NCI-H345 treated with DMSO at 0.1 percent for 48 hours (cell line): ENCODE measurements at regions not wholly inside any gene's neighbourhood (a gene's known extent, or its start where the extent isn't known, plus 50 kb on each side); places are given as distances from the start of the nearest gene placed in this dataset.

Source experiments
- DNase-seq: peaks from one replicate; lab custom pipeline; 2025; ENCODE audit not compliant: unreplicated experiment; lab: John Stamatoyannopoulos, UW

DNA sequence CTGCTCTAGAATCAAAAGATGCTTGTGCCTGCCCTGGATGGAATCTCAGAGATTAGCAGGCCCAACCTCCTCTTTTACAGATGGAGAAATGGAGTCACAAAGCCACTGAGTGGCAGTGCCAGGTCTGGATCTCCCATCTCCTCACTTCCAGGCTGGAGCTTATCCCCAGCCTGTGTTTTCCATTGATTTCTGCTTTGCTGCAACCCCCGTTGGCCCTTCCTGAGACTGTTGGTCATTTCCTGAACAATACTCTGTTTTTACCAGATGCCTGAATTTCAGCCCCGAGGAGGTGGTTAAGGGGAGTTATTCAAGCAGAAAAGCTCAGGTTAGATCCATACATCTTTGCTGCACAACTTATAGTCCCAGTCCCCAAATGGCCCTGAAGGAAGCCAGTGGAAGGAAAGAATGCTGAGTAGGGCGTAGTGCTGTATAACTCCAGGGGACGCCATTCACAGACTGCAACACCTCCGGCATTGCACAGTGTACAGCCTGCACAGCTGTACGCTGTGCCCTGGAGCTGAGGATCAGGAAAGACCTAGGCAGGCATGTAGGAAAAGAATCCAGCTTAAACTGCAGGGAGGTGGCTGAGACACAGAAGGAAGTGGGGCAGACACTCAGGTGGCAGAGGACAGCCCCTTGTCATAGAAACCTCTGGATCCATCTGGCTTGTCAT, 77.5 kb downstream of the RPLP1 start:
- no peak for DNase-seq

DNA sequence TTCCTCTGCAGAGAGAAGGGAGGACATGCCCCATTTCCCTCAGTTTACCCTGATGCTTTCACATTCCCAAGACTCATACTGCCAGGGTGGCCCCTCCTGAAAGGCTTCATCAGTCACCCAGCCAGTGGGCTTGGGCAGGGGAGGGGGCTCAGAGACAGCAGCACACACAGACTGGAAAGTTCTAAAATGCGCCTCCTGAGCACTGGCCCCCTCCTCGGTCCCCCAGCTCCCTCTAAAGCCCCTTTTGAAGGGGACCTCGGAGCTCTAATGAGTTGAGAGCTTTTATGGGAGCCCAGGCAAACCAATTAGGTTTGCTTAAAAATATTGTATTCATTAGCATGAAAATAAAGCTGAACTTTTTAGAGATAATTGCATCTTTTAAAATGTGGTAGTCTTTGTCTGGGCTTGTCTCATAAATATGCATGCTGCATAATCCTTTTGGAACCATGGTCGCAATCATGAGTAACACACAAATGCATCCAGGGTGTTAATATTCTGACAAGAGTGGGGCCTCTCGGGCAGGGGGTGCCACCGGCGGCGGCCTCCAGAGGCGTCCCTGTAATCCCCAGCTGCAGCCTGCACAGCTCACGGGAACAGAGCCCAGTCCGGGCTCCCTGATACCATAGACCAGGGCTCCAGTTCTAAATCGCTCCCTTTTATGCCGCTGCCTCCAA, 78.5 kb downstream of the RPLP1 start:
- DNase-seq, result no peak

DNA sequence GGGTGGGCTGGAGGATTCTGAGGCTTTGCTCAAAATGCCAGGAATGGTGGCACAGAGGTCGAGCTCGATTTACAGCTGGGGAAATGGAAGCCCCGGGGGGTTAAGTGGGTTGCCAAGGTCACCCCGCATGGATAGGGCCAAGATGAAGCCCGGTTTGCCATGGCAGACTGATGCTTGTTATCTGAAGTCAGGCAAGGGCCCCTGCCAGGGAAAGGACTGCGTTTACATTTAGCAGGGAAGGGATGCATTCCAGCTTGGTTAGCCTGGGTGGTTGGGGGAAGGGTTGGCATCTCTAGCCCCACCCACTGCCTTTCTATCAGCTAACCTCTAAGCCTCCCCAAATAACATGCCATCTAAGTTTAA, 79.0 kb downstream of the RPLP1 start:
- no peak for DNase-seq

DNA sequence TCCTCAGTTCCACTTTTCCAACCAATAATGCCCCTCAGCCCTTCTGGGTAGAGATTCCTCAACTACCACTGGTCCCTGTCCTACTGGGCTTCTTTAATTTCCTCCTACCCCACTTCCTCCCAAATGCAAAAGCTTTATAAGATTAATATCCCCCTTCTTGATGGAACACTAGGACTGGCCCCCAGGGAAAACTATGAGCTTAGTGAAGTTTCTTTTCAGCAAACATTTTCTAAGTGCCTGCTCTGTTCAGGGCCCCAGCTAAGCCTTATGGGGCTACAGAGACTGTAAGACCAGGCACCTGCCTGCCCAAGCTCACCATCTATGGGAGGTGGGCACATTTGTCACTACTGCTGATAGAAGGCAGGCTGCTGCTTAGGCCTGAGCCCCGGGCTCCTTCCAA, 79.4 kb downstream of the RPLP1 start:
- no peak for DNase-seq

DNA sequence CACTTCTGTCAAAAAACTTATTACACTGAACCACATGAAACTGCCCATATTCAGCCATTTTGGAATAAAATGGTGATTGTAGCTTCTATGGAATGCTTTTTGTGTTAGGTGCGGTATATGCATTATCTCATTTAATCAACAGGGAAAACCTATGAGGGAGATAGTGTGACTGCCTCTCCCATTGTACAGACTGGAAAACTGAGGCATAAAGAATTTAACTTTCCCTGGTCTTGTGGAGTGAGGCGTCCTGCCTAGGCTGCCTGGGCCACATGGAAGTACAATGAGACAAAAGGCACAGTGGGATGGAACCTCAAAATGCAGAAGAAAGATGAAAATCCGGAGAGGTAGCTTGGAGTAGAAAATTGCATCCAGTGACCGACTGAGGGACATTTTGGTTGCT, 80.2 kb downstream of the RPLP1 start:
- no peak for DNase-seq

DNA sequence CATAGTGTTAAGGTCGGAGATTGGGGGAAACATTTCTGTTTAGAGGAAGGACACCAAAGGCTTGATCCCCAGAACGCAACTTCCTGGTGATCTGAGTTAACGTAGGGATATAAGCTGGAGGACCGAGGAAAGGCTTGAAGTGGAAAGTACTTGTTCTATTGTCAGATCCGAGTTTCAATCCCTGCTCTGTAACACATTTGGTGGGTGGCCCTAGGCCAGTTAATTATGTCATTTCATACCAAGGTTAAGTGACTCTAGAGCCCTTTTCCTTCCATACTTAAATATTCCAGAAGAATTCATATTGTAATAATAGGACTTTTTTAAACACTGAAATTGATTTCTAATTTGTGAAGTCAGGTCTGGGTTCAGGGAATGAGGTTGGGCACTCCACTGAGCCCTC, 80.9 kb downstream of the RPLP1 start:
- DNase-seq, result no peak

DNA sequence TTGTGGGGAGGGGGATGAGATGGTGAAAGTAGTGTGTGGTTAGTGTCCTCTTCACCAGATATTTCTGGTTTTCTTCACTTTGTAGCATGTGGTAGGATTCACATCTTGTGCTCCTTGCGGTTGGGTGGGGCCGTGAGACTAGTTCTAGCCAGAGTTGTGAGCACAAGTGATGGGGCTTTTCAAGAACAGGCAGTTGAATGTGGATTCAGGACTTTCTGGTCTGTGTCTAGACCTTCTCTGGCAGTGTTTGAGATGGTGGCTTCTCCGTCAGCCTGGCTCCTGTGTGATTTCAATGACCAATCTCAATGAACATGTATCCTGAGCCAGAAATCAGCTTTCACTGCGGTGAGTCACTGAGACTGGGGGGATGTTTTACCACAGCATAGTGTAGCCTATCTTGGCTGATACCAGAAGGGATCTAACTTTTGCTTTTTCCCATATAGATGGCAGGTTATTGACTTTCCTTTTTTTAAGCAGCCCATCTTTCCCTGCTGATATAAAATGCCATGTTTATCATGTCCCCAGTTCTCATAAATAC, 82.6 kb downstream of the RPLP1 start:
- no peak for DNase-seq

DNA sequence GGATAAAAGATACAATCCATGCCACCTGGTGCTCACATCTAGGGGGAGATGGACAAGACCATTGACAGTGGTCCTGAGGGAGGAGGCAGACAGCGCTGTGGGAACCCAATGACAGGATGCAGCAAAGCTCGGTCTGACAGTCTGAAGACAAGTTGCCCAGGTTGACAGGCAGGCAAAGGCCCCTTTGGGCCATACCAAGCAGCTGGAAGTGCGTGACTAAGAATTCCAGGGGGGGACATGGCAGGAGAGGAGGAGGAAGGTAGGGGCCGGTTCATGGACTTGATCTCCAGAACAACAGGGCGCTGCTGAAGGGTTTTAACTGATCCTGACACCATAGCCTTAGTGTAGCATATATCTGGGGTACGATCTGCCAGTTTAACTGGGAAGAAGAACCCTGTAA, 83.4 kb downstream of the RPLP1 start:
- no peak for DNase-seq

DNA sequence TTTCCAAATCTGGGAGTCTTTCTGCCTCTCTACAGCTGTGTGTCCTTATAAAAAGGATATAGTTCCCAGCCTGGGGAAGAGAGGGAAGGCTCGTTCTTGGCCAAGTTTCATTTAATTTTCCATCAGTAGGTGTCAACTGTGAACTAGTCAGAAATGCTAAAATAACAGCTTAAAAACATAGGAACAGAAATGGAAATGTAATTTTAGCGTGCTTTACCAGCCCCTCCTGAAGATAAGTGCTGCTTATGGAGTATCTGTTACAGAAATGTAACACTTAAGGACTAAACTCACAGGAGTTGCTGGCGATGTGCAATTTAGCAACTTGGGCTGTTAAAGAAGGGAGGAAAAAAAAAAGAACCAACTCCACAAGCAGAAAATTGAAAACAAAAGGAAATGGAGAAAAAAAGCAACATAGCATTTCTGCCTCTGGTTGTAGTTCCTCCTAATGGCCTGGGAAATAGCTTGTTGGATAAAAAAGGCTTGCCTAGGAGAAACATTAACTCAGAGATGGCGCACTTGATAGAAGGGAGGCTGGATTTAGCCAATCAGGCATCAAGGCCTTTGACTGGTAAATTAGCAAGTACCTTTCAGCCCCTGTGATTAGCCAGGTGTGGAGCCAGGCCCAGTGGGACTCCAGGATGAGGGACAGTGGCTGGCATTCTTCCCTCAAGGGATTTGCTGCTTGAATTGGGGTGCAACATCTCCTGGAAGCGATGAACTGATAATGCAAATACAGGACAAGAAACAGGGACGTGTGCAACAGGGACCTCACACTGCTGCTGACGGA, 84.3 kb downstream of the RPLP1 start:
- DNase-seq, result no peak

DNA sequence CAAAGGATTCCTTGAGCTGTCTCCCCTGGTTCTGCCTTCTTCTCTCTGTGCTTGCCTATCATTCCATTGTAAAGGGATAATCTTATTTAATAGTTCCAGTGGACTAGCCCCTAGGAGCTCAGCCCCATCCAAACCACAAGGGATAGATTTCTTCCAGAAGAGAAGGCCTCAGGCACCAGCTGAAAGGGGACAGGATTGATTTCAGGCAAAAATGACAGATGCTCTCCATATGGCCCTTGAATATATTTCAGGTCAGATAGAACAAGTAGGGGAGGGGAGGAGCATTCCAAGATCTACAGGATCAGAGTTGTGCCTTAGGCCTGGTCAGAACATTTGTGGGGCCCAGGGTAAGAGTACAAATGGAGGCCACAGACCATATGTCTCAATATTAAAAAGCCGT, 85.3 kb downstream of the RPLP1 start:
- no peak for DNase-seq

DNA sequence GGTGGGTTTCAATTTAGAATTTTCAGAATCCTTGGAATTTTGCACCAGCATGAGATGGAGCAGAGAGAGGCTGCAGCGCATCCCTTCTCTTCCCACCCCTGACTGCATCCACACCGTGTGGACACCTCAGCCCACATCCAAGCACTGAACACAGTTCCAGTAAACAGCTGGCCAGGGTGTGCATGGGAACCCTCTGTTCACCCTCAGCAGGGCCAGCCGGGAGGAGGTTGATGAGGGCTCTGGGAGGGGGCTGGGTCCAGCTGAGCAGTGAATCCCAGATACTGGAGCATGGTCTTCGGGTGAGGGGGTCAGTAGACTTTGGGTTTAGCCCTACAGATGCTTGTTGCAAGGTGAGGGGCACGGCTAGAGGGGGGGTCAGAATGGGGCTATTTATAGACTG, 85.8 kb downstream of the RPLP1 start:
- no peak for DNase-seq

DNA sequence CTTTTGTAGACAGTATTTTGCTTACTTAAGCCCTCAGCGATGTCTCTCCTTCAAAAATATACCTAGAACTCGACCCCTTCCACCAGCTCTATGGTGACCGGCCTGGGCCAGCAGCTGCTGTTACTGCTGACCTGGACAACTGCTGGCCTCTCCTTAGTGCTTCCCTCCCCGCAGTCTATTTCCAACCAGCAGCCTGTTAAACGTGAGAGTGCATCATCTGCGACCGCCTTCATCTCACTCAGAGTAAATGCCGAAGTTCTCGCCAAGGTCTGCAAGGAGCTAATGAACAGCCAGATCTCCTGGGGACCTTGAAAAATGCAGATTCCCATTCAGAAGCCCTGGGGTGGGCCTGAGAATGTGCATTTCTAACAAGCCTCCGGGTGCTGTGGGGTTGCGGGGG, 86.7 kb downstream of the RPLP1 start:
- DNase-seq, result no peak

DNA sequence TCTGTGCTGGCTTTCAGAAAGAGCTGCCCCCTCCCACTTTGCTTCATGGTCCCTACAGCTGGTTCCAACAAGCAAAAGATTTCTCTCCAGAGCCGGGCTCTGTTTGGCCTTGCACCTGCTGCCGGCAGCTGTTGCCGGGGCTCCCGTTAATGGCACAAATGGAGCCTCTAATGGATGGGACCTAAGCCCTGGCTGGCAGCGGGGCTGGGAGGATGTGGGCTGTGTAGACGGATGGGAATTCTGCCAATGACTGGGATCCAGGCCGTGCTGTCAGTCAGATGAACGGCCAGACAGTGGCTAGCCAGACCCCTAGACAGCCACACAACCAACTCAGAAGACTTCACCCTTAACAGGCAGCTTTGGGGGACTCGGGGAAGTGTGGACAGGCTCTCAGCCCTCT, 88.0 kb downstream of the RPLP1 start:
- DNase-seq, result no peak

DNA sequence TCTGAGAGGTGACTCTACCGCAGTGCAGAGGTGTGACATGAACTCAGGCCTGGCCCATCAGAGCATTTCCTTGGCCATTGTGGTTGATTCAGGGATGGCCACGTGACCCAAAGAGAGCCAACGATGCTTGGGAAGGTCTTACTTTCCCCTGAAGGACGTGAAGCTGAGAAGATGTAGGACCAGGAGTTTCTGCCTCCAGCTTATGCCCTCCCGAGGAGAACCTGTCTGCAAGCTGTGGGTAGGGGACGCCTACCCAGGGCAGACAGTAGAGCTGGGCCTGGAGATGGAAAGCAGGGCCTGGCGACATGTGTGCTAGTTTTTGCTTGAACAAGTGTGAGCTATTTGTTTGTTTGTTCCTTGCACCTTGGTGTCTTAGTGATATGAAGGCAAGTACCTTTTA, 89.4 kb downstream of the RPLP1 start:
- DNase-seq, result no peak

DNA sequence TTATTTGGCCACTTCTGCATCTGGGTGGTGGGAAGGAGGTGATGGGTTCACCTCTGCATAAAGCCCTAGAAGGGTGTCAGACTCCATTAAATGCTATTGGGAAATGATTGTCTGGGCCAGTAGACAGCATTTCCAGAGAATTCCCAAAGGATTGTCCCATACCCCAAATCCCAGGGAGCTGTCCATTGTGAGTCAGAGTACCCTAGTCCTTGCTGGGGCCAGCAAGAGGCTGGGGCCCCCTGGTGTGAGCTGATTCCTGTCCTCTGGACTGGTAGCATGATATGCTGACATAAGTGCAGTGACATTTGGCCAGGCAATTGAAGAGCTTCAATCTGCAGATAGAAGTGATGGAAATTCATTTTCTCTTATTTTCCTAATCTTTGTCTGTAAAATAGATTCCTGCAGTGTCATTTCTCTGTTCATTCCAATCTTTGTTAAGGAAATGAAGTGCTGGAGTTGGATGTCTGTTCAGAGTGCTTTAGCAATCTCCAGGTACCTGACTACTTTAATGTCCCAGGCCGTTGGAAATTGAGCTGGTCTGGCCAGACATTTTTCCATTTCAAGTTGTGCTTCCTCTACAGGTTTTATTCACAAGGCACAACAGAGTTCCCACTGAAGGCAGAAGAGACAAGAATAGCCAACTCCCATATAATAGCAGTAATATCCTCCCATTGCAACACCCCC, 91.2 kb downstream of the RPLP1 start:
- DNase-seq, result no peak

DNA sequence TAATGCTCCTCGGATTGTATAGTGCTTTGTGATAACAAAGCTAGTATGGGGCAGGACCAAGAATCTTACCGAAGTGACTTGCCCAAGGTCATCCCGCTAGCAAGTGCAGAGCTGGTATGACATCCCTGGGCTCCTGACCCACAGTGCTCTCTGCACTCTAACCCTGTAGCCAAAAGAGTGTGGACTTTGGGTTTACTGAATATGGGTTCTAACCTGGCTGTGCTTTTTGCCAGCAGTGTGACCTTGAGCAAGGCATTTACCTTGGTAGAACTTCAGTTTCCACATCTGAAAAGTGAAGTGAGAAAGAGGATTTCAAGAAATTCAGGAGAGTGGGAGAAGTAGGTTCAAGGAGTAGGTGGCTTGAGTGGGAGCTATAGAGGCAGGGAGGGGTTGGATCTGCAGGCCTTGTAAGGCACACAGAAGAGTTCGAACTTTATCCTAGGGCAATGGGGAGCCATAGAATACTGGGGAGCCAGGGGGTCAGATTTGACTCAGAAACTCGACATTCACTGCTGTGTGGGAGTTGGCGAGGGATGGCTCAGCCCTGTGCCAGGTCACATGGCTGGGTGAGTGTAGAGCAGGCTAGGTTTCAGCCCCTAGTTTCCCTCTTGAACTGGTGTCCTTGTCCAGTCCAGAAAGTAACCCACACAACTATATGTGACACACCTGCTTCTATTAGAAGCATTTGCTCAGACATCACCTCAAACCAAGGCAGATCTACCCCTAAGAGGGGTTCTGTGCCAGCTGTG, 91.9 kb downstream of the RPLP1 start:
- DNase-seq, result no peak

DNA sequence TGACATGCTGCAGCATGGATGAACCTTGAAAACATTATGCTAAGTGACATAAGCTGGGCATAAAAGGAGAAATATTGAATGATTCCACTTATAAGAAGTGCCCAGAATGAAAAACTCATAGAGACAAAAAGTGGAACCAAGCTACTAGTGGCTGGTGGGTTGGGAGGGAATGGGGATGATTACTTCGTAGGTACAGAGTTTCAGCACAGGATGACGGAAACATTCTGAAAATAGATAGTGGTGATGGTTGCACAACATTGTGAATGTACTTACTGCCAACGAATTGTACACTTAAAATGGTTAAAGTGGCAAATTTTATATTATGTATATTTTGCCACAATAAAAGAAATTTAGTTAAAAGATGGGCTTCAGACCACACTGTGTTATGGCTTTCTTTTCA, 93.6 kb downstream of the RPLP1 start:
- DNase-seq, result no peak

DNA sequence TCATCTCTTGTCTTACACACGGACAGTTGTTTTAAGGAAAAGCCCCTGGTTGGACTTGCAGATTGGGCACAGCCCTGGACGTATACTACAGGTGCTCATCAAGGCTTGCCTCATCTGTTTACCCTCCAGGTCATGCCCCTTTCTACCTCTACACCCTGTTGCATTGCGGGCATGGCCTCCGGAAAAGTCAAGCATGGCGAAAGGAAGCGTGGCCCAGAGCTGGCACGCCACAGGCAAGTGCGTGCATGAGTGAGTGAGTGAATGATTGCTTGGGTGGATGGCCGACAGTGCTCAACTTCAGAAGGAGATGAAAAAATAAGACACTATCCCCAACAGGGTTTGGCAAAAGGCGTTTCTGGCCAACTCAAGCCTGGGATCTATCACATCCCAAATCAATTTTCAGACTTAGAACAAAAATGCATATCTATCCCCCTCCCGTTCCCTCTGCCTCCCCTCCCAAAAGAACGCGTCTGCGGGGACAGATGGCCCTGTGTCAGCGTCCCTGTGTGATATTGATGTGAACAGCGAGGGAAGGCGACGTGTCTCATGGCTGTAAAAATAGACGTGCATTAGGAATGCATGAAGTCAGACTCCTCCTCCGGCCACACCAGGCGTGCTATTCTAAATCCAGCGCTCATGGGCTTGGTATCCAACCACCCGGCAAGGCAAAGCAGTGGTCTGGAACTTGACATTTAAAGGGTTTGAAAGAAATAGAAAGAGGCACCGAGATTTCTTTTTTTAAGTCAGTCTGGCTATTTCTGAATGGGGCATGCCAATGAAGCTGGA, 96.0 kb downstream of the RPLP1 start:
- DNase-seq, result no peak

DNA sequence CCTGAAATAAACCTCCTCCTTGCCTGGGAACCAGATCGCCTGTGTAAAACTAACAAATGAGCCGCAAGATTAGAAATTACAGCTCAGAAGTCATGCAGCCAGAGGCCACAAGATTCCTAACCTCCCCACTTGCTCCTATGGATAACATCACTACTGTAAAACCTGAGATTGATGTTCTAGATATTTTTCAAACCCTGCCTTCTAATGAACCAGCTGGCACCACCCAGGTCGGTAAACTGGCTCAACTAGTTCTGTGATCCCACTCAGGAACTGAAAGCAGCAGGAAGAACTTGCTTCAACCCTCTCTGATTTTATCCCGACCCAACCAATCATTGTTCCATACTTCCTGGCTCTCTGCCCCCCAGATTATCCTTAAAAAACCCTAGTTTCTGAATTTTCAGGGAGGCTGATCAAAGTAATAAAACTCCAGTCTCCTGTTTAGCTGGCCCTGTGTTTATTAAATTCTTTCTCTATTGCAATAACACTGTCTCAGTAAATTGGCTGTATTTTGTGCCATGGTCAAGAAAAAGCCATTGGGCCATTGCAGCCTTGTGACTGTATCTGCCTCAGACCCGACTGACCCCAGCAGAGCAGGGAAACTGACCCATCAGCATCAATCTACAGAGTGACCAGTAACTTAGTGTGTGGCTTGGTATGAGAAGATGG, 98.9 kb downstream of the RPLP1 start:
- no peak for DNase-seq
